H54 (cell line): ENCODE measurements at regions not wholly inside any gene's neighbourhood (a gene's known extent, or its start where the extent isn't known, plus 50 kb on each side); places are given as distances from the start of the nearest gene placed in this dataset.
A peak's percentile ranks its signal among the peaks of the same experiment; 100 is the strongest.
"Not testable (repeated sequence)": the region's sequence is repeated elsewhere in the genome, so short reads cannot be mapped to it uniquely, and the experiment has no call there.

ENCODE experiments used
- DNase-seq: peaks from one replicate; pipeline ENCODE4 v3.0.0; 2011; ENCODE audit warnings: low spot score, mixed read lengths; ENCODE audit not compliant: insufficient read length
- FAIRE-seq: peaks from 3 replicates; lab custom pipeline; 2011; peaks lifted over from hg19 to GRCh38; lab: Jason Lieb, UNC

GRCh38 chr17:46460129-46460528, 52.1 kb upstream of the LRRC37A2 start:
- not testable (repeated sequence) for DNase-seq, FAIRE-seq

- not testable (repeated sequence) for DNase-seq
- peak; percentile 90 for FAIRE-seq
Measured at GRCh38 chr17:46455069-46455468, 57.2 kb upstream of the LRRC37A2 start.

DNA sequence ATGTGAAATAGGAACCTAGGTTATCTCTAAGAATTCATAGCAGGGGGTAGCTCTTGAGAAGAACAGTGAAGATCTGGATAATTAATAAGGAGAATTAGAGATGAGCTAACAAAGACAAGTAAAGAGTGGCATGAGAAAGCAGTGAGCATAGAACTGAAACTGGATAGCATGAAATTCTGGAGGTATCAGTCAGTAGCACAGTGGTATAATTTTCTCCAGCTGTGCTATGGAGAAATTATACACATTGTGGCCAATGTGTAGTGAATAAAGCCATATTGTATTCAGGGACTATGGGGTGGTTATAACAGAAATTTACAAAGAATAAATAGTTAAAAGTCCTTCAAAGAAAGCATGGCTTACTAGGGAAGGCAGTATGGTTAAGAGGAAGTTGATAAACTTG, 57.7 kb upstream of the LRRC37A2 start:
- DNase-seq, FAIRE-seq: not testable (repeated sequence)

DNA sequence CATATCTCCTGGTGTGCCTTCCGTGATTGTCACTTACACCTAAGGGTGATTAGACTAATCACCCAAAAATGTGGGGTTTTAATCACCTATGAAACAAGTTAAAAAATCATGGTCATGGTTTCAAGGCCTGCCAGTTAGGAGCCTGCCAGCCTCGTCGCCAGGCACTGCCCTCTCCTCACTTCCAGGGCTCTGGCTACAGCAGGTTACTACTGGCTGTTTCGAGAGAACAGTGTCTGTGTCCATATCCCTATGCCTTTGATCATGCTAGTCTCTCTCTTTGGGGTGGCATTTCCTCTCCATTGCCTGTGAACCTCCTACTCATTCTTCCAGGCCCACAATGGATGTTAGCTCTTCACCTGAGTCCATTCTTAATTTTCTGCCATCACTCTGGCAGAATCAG, 59.2 kb upstream of the LRRC37A2 start:
- not testable (repeated sequence) for FAIRE-seq, DNase-seq

GRCh38 chr17:46445849-46446248, 66.4 kb upstream of the LRRC37A2 start:
- peak; percentile 96 for FAIRE-seq
- not testable (repeated sequence) for DNase-seq

DNA sequence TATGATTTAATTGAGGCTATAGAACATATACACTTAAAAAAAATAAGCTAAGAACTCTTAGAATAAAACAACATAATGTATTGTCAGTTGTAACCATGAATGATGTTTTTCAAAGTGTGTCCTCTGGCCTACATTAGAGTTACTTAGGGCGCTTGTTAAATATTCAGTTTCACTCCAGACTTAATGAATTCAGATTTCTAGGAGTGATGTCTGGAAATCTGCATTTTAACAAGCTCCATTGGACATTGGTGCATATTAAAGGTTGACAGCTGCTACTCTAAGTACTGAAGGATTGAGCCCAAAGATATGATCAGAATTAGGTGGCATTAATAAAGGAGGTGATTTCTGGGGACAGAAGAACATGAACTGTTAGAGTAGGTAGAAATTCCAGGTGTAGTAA, 66.9 kb upstream of the LRRC37A2 start:
- not testable (repeated sequence) for DNase-seq, FAIRE-seq

- peak; percentile 86 for FAIRE-seq
- not testable (repeated sequence) for DNase-seq
Measured at GRCh38 chr17:46442153-46442552, 70.1 kb upstream of the LRRC37A2 start.

DNA sequence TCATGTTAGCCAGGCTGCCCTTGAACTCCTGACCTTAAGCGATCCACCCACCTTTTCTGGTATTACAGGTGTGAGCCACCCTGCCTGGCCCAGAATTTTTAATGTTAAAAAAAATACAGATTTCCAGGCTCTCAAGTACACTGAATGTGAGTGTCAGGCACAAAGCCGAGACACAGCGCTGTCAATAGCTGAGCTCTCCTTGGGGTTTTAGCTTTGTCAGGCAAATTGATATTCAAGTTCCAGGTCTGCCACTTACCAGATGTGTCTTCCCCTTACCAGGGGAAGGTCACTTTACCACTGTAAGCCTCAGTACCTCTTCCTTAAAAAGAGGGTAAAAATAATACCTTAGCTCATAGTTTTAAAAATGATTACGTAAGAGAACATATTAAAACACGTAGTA, 71.6 kb upstream of the LRRC37A2 start:
- DNase-seq, FAIRE-seq: not testable (repeated sequence)

- not testable (repeated sequence) for FAIRE-seq, DNase-seq
Measured at GRCh38 chr17:46434450-46435062, 73.0 kb upstream of the ARL17B start.

- FAIRE-seq = peak; percentile 30
- not testable (repeated sequence) for DNase-seq
Measured at GRCh38 chr17:46430300-46430699, 68.7 kb upstream of the ARL17B start.

DNA sequence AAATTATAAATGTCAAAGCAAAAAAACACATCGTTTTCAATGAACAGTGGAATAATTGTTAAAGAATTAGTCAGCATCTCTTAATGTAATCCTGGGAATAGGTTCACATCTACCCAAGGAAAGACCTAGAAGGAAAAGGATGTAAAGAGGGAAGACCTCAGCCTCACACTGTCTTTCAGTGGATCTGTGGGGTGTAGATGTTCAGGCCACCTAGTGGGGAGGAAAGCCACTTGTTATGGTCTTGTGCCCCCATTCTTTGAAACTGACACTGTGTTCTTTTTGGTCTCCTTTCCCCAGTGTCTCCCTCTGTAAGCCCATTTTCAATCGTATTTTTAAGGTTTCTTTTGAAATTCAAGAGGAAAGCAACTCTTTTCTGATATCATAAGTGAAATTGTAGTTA, 68.1 kb upstream of the ARL17B start:
- not testable (repeated sequence) for DNase-seq
- peak; percentile 97 for FAIRE-seq

DNA sequence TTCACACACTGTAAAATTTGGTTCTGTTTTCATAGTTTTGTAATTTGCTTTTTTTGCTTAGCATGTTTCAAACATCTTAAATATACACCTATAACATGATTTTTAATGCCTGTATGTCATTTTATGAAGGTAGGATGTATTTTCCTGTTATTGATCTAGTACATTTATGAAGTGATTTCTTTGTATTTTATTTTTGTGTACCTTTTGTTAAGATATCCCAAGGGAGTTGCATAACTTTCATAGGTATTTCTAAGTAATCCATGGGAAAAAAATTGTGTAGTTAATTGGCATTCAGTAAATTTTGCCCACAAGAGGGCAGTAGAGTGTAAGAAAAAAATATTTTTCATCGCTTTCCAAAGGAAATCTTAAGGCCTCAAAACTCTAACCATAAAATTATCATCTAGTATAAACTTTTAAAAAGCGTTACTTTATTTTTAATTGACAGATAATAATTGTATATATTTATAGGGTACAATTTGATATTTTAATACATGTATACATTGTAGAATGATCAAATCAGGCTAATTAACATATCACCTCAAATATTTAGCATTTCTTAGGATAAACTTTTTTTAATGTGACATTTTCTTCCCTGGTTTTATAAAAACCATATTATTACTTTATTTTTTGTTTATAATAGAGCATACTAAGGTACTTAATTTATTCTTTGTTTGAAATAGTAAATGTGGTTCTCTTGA, 62.8 kb upstream of the ARL17B start:
- DNase-seq = not testable (repeated sequence)
- FAIRE-seq = peak; percentile 98

DNA sequence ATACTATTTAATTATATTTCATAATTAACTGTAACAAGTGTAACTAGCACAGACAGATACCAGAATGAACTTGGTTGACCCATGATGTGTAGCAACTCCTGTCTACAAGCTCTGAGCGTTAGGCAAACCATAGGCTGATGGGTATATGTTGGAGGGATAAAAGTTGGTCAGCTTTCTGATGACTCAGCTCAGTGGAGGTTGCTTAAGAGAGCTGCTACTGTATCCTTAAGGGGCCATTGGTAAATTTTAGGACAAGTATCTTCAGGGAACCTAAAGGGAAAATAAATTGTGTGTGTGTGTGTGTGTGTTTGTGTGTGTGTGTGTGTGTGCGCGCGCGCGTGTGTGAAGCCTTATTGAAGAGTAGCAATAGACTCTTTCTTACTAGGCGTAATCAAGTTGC, 56.3 kb upstream of the ARL17B start:
- not testable (repeated sequence) for DNase-seq
- FAIRE-seq = peak; percentile 77

DNA sequence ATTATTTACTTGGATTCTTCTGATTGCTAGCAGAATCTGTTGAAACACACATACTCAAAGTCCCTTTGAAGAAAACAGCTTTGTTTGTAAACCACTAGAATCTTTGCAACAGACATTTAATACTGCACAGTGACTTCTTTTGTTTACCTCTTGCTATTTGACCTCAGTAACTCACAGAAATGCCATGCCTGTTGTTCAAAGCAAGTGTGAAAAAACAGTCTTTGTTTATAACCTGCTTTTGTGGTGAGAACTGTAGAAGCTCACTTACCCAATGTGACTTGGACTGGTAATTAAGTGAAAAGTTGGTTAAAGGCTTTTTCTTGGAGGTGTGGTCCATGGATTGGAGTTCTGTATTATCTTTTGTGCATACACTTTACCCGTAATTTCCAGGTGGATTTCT, 55.7 kb upstream of the ARL17B start:
- DNase-seq = not testable (repeated sequence)
- FAIRE-seq = peak; percentile 6

- not testable (repeated sequence) for DNase-seq, FAIRE-seq
Measured at GRCh38 chr17:46414559-46414958, 53.0 kb upstream of the ARL17B start.

DNA sequence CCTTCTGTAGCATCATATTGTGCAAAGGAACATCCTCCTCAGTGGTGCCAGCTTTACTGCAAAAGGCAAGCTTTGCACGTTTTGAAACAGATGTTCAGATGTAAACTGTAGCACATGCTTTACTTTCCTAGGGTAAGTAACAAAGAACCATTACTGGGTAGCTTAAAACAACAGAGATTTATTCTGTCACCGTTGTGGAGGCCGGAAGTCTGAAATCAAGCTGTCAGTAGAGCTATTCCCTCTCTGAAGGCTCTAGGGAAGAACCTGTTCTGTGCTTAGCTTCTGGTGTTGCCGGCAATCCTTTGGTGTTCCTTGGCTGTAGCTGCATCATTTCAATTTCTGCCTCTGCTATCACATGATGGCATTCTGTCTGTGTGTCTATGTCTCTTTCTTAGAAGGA, 50.6 kb upstream of the ARL17B start:
- not testable (repeated sequence) for DNase-seq, FAIRE-seq

DNA sequence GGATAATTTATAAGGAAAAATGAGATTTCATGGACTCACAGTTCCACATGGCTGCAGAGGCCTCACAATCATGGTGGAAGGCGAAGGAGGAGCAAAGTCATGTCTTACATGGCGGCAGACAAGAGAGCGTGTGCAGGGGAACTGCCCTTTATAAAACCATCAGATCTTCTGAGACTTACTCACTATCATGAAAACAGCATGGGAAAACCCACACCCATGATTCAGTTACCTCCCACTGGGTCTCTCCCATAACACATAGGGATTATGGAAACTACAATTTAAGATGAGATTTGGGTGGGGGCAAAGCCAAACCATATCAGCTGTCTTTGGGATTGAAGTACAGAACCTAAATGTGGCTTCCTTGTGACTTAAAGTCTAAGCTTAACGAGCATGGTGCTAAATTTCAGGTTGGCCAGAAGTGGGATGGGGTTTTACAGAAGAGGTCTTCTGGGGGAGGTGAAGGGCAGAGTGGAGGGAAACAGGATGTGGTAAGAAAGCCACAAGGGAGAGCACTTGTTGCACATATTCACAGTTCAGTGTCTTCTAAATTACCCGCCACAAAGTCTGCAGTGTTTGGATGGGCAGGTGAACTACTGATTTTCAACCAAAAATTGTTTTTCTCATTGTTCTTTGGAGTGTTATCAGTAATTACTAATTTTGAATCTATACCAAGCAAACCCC, 49.7 kb upstream of the ARL17B start:
- DNase-seq, FAIRE-seq: not testable (repeated sequence)
